Neutrophil (primary cell): ENCODE measurements at regions not wholly inside any gene's neighbourhood (a gene's known extent, or its start where the extent isn't known, plus 50 kb on each side); places are given as distances from the start of the nearest gene placed in this dataset.

ENCODE experiments used
- H3K27ac ChIP-seq: fragments of 200-600 bp; sonication (generic); 2 replicates; pipeline ENCODE4 v1.5.1; 2016; ENCODE audit warnings: mild to moderate bottlenecking, moderate library complexity
- H3K27me3 ChIP-seq: fragments of 200-600 bp; sonication (generic); 2 replicates; pipeline ENCODE4 v1.6.0; 2016; ENCODE audit warnings: mild to moderate bottlenecking
- H3K36me3 ChIP-seq: fragments of 200-600 bp; sonication (generic); 2 replicates; pipeline ENCODE4 v1.5.1; 2017
- H3K4me1 ChIP-seq, 2 experiments: fragments of 200-600 bp in 1 of 2; sonication (generic) in 1 of 2; 1 replicate in 1 of 2; 2 replicates in 1 of 2; pipeline versions ENCODE4 v1.5.1 to v1.6.1; 2013 to 2016; ENCODE audit warnings: low read depth in 1 of 2, low read length in 1 of 2, mild to moderate bottlenecking in 1 of 2, moderate library complexity in 1 of 2; ENCODE audit not compliant: control insufficient read depth in 1 of 2, insufficient read depth in 1 of 2
- H3K4me3 ChIP-seq, 2 experiments: fragments of 200-600 bp in 1 of 2; sonication (generic) in 1 of 2; 1 replicate in 1 of 2; 2 replicates in 1 of 2; pipeline ENCODE4 v1.5.1; 2013 to 2016; ENCODE audit warnings: low read depth in 1 of 2, low read length in 1 of 2, mild to moderate bottlenecking in 1 of 2, moderate library complexity in 1 of 2
- H3K9me3 ChIP-seq: fragments of 200-600 bp; sonication (generic); 2 replicates; pipeline ENCODE4 v1.5.1; 2016
- CTCF ChIP-seq: fragments of 200-600 bp; sonication (generic); IDR thresholded peaks from 2 replicates; pipeline ENCODE4 v1.5.1; 2016; ENCODE audit warnings: antibody characterized with exemption

- no peak for TF ChIP-seq CTCF
- Histone ChIP-seq H3K36me3 (no peaks in the 10 kb centered on the region), H3K27ac (no peak overlapping the region), H3K27me3 (peaks cover under 1% of the 10 kb centered on the region), H3K9me3 (no peaks in the 10 kb centered on the region), H3K4me1 (no peaks in the 10 kb centered on the region), H3K4me3 (no peak overlapping the region)
These were observed 118.9 kb upstream of the IRX3 start for GRCh38 chr16:54405478-54405877.

GRCh38 chr16:54403580-54403979, 117.0 kb upstream of the IRX3 start:
- Histone ChIP-seq H3K4me3 (no peak overlapping the region), H3K36me3 (no peaks in the 10 kb centered on the region), H3K27me3 (peaks cover 9% of the 10 kb centered on the region), H3K9me3 (no peaks in the 10 kb centered on the region), H3K4me1 (no peaks in the 10 kb centered on the region), H3K27ac (no peak overlapping the region)
- no peak for TF ChIP-seq CTCF

- Histone ChIP-seq H3K4me1 (no peaks in the 10 kb centered on the region), H3K36me3 (no peaks in the 10 kb centered on the region), H3K27ac (no peak overlapping the region), H3K4me3 (no peak overlapping the region), H3K27me3 (peaks cover 10% of the 10 kb centered on the region), H3K9me3 (no peaks in the 10 kb centered on the region)
- no peak for TF ChIP-seq CTCF
These were observed 116.3 kb upstream of the IRX3 start for GRCh38 chr16:54402873-54403272.

GRCh38 chr16:54402270-54402669, 115.7 kb upstream of the IRX3 start:
- TF ChIP-seq CTCF: no peak
- H3K4me1 ChIP-seq: no peaks in the 10 kb centered on the region
- H3K27me3 ChIP-seq: peaks cover 10% of the 10 kb centered on the region
- H3K9me3 ChIP-seq: no peaks in the 10 kb centered on the region
- H3K27ac ChIP-seq: no peak overlapping the region
- H3K4me3 ChIP-seq: no peak overlapping the region
- H3K36me3 ChIP-seq: no peaks in the 10 kb centered on the region

- Histone ChIP-seq H3K36me3 (no peaks in the 10 kb centered on the region), H3K9me3 (no peaks in the 10 kb centered on the region), H3K4me3 (no peak overlapping the region), H3K27ac (no peak overlapping the region), H3K4me1 (no peaks in the 10 kb centered on the region), H3K27me3 (peaks cover 10% of the 10 kb centered on the region)
- TF ChIP-seq CTCF: no peak
These were observed 113.7 kb upstream of the IRX3 start for GRCh38 chr16:54400261-54400660.

- peaks cover 12% of the 10 kb centered on the region for H3K27me3 ChIP-seq
- no peak for TF ChIP-seq CTCF
- H3K9me3 ChIP-seq: no peaks in the 10 kb centered on the region
These were observed 112.4 kb upstream of the IRX3 start for GRCh38 chr16:54398986-54399385.

More at GRCh38 chr16:54398986-54399385, 112.4 kb upstream of the IRX3 start:
- Histone ChIP-seq H3K27ac (no peak overlapping the region), H3K36me3 (no peaks in the 10 kb centered on the region), H3K4me1 (no peaks in the 10 kb centered on the region), H3K4me3 (no peak overlapping the region)
